NCI-H2227 (cell line): ENCODE measurements at regions not wholly inside any gene's neighbourhood (a gene's known extent, or its start where the extent isn't known, plus 50 kb on each side); places are given as distances from the start of the nearest gene placed in this dataset.

Experiments used
- DNase-seq: peaks from one replicate; lab custom pipeline; 2025; ENCODE audit not compliant: unreplicated experiment; lab: John Stamatoyannopoulos, UW

GRCh38 chr9:32331240-32331639 lies 53.2 kb upstream of the ACO1 start:
- no peak for DNase-seq

DNA sequence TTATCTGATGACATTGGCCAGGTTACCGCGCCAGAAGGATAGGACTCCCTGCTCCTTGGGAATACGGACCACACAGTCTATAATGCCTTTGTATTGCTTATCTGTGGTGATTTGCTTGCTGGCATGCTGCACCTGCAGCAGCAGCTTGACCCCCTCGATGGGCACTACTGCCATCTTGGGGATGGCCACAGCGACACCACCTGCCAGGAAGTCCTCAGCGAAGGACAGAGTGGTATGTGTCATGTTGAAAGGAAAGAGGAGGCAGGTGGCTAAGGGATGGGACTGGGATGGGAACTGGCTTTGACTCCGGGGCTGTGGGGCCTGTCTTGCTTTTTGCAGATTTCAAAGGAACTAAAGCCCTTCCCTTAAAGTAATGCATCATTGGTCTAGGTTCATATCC lies 50.3 kb upstream of the ACO1 start:
- no peak for DNase-seq
